SK-N-SH (cell line): ENCODE measurements at regions not wholly inside any gene's neighbourhood (a gene's known extent, or its start where the extent isn't known, plus 50 kb on each side); places are given as distances from the start of the nearest gene placed in this dataset.

Experiments
- FOXJ3 ChIP-seq: sonication (generic); formaldehyde crosslinking; IDR thresholded peaks from 2 replicates; pipeline ENCODE4 v1.5.1; 2020; ENCODE audit warnings: mild to moderate bottlenecking, missing genetic modification reagents
- FOXM1 ChIP-seq: IDR thresholded peaks from 2 replicates; pipeline ENCODE4 v1.4.0; 2012; ENCODE audit warnings: low read depth, mild to moderate bottlenecking
- POLR2AphosphoS5 ChIP-seq: IDR thresholded peaks from 2 replicates; pipeline ENCODE4 v1.6.1; 2012; ENCODE audit warnings: low read depth, low read length
- RCOR1 ChIP-seq: fragments of 150-350 bp; IDR thresholded peaks from 2 replicates; pipeline ENCODE4 v1.6.1; 2017; ENCODE audit warnings: antibody characterized with exemption, low read length
- TF ChIP-seq, protein P1 (sequence below): fragments of 200-600 bp; sonication (generic); IDR thresholded peaks from 2 replicates; pipeline ENCODE4 v1.6.1; 2017; ENCODE audit warnings: antibody characterized with exemption, mild to moderate bottlenecking, moderate library complexity
- TF ChIP-seq, protein P2 (sequence below): IDR thresholded peaks from 2 replicates; pipeline ENCODE4 v1.4.0; 2012; ENCODE audit warnings: low read depth

DNA sequence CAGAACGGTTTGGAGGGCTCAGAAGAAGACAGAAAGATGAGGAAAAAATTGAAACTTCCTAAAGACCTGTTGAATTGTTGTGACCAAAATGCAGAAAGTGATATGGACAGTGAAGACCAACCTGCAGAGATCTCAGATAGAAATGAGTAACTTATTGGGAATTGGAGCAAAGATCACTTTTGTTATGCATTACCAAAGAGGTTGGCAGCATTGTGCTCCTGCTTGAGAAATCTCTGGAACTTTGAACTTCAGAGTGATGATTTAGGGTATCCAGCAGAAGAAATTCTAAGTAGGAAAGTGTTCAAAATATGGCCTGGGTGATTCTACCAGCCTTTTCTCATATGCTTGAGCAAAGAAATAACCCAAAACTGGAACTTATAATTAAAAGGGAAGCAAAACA is 136.0 kb downstream of the GJA1 start:
- TF ChIP-seq, protein P1, sequence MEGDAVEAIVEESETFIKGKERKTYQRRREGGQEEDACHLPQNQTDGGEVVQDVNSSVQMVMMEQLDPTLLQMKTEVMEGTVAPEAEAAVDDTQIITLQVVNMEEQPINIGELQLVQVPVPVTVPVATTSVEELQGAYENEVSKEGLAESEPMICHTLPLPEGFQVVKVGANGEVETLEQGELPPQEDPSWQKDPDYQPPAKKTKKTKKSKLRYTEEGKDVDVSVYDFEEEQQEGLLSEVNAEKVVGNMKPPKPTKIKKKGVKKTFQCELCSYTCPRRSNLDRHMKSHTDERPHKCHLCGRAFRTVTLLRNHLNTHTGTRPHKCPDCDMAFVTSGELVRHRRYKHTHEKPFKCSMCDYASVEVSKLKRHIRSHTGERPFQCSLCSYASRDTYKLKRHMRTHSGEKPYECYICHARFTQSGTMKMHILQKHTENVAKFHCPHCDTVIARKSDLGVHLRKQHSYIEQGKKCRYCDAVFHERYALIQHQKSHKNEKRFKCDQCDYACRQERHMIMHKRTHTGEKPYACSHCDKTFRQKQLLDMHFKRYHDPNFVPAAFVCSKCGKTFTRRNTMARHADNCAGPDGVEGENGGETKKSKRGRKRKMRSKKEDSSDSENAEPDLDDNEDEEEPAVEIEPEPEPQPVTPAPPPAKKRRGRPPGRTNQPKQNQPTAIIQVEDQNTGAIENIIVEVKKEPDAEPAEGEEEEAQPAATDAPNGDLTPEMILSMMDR, result no peak
- TF ChIP-seq FOXM1, result no peak
- no peak for TF ChIP-seq POLR2AphosphoS5
- no peak for TF ChIP-seq RCOR1
- TF ChIP-seq, protein P2, sequence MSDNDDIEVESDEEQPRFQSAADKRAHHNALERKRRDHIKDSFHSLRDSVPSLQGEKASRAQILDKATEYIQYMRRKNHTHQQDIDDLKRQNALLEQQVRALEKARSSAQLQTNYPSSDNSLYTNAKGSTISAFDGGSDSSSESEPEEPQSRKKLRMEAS, result no peak
- TF ChIP-seq FOXJ3 (CRISPR knock-in tag), result no peak
